CD14-positive monocyte (primary cell): ENCODE measurements at regions not wholly inside any gene's neighbourhood (a gene's known extent, or its start where the extent isn't known, plus 50 kb on each side); places are given as distances from the start of the nearest gene placed in this dataset.

ENCODE experiments used
- DNase-seq, 3 donors: peaks; one replicate each; pipeline ENCODE4 v3.0.0-alpha.2; 2011 to 2022
- H2AFZ ChIP-seq: 2 replicates; pipeline ENCODE4 v1.6.0; 2012; ENCODE audit warnings: mild to moderate bottlenecking, low read depth, low read length, inconsistent platforms; ENCODE audit not compliant: insufficient read depth, poor library complexity, severe bottlenecking
- H3K27ac ChIP-seq, 2 donors: 1 replicate in 1 of 2; 2 replicates in 1 of 2; pipeline ENCODE4 v1.5.1; 2012 to 2013; ENCODE audit warnings: low read length in 2 of 2, control low read depth in 1 of 2, inconsistent platforms in 1 of 2, low read depth in 1 of 2, mild to moderate bottlenecking in 1 of 2
- H3K27me3 ChIP-seq, 2 donors: one replicate each; pipeline versions ENCODE4 v1.6.0 to v1.6.1; 2011 to 2013; ENCODE audit warnings: low read length in 2 of 2; ENCODE audit not compliant: control insufficient read depth in 2 of 2, insufficient read depth in 2 of 2
- H3K36me3 ChIP-seq, 2 donors: replicated peaks in 1 of 2; 1 replicate in 1 of 2; 2 replicates in 1 of 2; pipeline versions ENCODE4 v1.5.1 to v1.6.1; 2012 to 2013; ENCODE audit warnings: low read length in 2 of 2, control low read depth in 1 of 2, inconsistent platforms in 1 of 2, mild to moderate bottlenecking in 1 of 2; ENCODE audit not compliant: insufficient read depth in 2 of 2, control insufficient read depth in 1 of 2
- H3K4me1 ChIP-seq, 2 donors: 1 replicate in 1 of 2; 2 replicates in 1 of 2; pipeline versions ENCODE4 v1.5.1 to v1.6.1; 2012 to 2013; ENCODE audit warnings: low read length in 2 of 2, control low read depth in 1 of 2, inconsistent platforms in 1 of 2, mild to moderate bottlenecking in 1 of 2, moderate library complexity in 1 of 2; ENCODE audit not compliant: insufficient read depth in 2 of 2, control insufficient read depth in 1 of 2
- H3K4me2 ChIP-seq: replicated peaks from 2 replicates; pipeline ENCODE3; 2012; ENCODE audit warnings: low read length, moderate library complexity, mild to moderate bottlenecking; ENCODE audit not compliant: poor library complexity, severe bottlenecking; ENCODE audit errors: extremely low read depth
- H3K4me3 ChIP-seq, 3 experiments: fragments of 200-600 bp in 1 of 3; sonication (generic) in 1 of 3; replicated peaks in 1 of 3; 1 replicate in 2 of 3; 2 replicates in 1 of 3; pipeline ENCODE4 v1.5.1; 2011 to 2013; ENCODE audit warnings: low read length in 3 of 3, mild to moderate bottlenecking in 3 of 3, control low read depth in 2 of 3, low read depth in 2 of 3, inconsistent platforms in 1 of 3, moderate library complexity in 1 of 3
- H3K79me2 ChIP-seq: 2 replicates; pipeline ENCODE4 v1.6.0; 2012; ENCODE audit warnings: mild to moderate bottlenecking, control low read depth, inconsistent platforms, low read length, moderate library complexity; ENCODE audit not compliant: insufficient read depth
- H3K9ac ChIP-seq: 2 replicates; pipeline ENCODE4 v1.6.0; 2017; ENCODE audit warnings: low read length, mild to moderate bottlenecking; ENCODE audit not compliant: insufficient read depth, poor library complexity, severe bottlenecking
- H3K9me3 ChIP-seq, 2 donors: replicated peaks in 1 of 2; 1 replicate in 1 of 2; 2 replicates in 1 of 2; pipeline versions ENCODE4 v1.5.1 to v1.6.1; 2012 to 2013; ENCODE audit warnings: low read length in 2 of 2, control low read depth in 1 of 2; ENCODE audit not compliant: control insufficient read depth in 1 of 2, insufficient read depth in 1 of 2
- H4K20me1 ChIP-seq: 2 replicates; pipeline ENCODE4 v1.6.0; 2012; ENCODE audit warnings: mild to moderate bottlenecking, low read length, control low read depth, moderate library complexity; ENCODE audit not compliant: insufficient read depth
- H3K27ac Mint-ChIP-seq, 7 donors: one replicate each; pipeline ENCODE4 v1.8.0; 2020; ENCODE audit warnings: mild to moderate bottlenecking in 7 of 7, mixed read lengths in 7 of 7, moderate library complexity in 6 of 7, inconsistent platforms in 2 of 7
- H3K27me3 Mint-ChIP-seq, 3 donors: one replicate each; pipeline ENCODE4 v1.8.0; 2021 to 2022; ENCODE audit warnings: low read depth in 3 of 3, mild to moderate bottlenecking in 3 of 3, mixed read lengths in 3 of 3, moderate library complexity in 3 of 3, inconsistent platforms in 1 of 3
- H3K36me3 Mint-ChIP-seq, 2 donors: one replicate each; pipeline ENCODE4 v1.8.0; 2020; ENCODE audit warnings: mixed read lengths in 2 of 2, inconsistent platforms in 1 of 2, mild to moderate bottlenecking in 1 of 2
- H3K4me1 Mint-ChIP-seq: one replicate; pipeline ENCODE4 v1.8.0; 2020; ENCODE audit warnings: mild to moderate bottlenecking, mixed read lengths
- H3K4me3 Mint-ChIP-seq, 2 donors: one replicate each; pipeline ENCODE4 v1.8.0; 2020; ENCODE audit warnings: mild to moderate bottlenecking in 2 of 2, mixed read lengths in 2 of 2, moderate library complexity in 1 of 2
- H3K9me3 Mint-ChIP-seq, 7 donors: one replicate each; pipeline ENCODE4 v1.8.0; 2020 to 2022; ENCODE audit warnings: mixed read lengths in 7 of 7, mild to moderate bottlenecking in 6 of 7, moderate library complexity in 6 of 7, inconsistent platforms in 2 of 7
- WGBS: methylation state at CpG from one replicate; pipeline ENCODE4 v1.1.5; 2013; ENCODE audit warnings: missing lambda C conversion rate; ENCODE audit not compliant: insufficient coverage; 5-methylcytosine and 5-hydroxymethylcytosine counted together
- intact Hi-C, 2 donors: fragments of 100-400 bp; cut with micrococcal nuclease; formaldehyde crosslinking; loops; one replicate each; pipeline versions ENCODE4 v1.15.0 to v1.15.1; 2023
- TF ChIP-seq, protein P1 (sequence below): fragments of 200-600 bp; IDR thresholded peaks from one replicate; pipeline ENCODE4 v1.8.0; 2022; ENCODE audit warnings: antibody characterized with exemption, mild to moderate bottlenecking

GRCh38 chr5:91443023-91443422 is 59.9 kb upstream of the ARRDC3 start:
- Histone ChIP-seq H3K27me3 (no peaks in the 10 kb centered on the region), H3K4me1 (no peaks in the 10 kb centered on the region), H3K27ac (no peak overlapping the region), H3K36me3 (no peaks in the 10 kb centered on the region), H2AFZ (no peak overlapping the region), H3K4me2 (no peak overlapping the region), H3K9ac (no peak overlapping the region), H3K9me3 (no peaks in the 10 kb centered on the region), H4K20me1 (no peaks in the 10 kb centered on the region), H3K4me3 (no peak overlapping the region), H3K79me2 (no peaks in the 10 kb centered on the region)
- Mint-ChIP-seq H3K27me3 (no peaks in the 10 kb centered on the region), H3K27ac (no peak overlapping the region), H3K4me3 (no peak overlapping the region), H3K9me3 (peaks cover 0 to 2% (median 0%) of the 10 kb centered on the region in 7 donors), H3K4me1 (no peaks in the 10 kb centered on the region), H3K36me3 (peaks cover under 1 to 3% of the 10 kb centered on the region in 2 donors)
- intact Hi-C loops: no loop called here
- WGBS: no CpG with 5 or more reads among the region's 1 CpG
- DNase-seq: no peak
- TF ChIP-seq, protein P1, sequence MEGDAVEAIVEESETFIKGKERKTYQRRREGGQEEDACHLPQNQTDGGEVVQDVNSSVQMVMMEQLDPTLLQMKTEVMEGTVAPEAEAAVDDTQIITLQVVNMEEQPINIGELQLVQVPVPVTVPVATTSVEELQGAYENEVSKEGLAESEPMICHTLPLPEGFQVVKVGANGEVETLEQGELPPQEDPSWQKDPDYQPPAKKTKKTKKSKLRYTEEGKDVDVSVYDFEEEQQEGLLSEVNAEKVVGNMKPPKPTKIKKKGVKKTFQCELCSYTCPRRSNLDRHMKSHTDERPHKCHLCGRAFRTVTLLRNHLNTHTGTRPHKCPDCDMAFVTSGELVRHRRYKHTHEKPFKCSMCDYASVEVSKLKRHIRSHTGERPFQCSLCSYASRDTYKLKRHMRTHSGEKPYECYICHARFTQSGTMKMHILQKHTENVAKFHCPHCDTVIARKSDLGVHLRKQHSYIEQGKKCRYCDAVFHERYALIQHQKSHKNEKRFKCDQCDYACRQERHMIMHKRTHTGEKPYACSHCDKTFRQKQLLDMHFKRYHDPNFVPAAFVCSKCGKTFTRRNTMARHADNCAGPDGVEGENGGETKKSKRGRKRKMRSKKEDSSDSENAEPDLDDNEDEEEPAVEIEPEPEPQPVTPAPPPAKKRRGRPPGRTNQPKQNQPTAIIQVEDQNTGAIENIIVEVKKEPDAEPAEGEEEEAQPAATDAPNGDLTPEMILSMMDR: no peak

DNA sequence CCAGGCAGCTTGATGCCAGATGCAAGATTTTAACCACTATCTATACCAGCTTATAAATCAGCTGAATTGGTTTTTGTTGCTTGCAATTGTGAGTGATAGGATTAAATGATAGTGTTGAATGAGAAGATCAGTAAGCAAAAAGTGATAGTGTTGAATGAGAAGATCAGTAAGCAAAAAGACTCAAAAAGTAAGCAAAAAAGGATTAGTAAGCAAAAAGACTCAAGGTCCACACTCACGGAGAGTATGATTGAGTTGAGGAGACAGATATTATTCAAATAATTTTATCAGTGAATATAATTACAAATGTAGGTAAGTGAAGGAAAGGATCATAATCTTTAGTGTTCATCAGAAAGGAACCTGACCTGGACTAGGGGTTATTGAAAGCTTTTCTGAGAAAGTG is 58.0 kb upstream of the ARRDC3 start:
- H3K4me3 ChIP-seq: no peak overlapping the region
- TF ChIP-seq, protein P1: no peak
- H3K36me3 ChIP-seq: no peaks in the 10 kb centered on the region
- H4K20me1 ChIP-seq: no peaks in the 10 kb centered on the region
- H3K4me3 Mint-ChIP-seq: no peak overlapping the region
- no peak overlapping the region for H3K27ac ChIP-seq
- intact Hi-C loops: no loop called here
- no peaks in the 10 kb centered on the region for H3K27me3 Mint-ChIP-seq
- no peak overlapping the region for H2AFZ ChIP-seq
- no CpG with 5 or more reads among the region's 1 CpG for WGBS
- H3K27ac Mint-ChIP-seq: no peak overlapping the region
- no peak overlapping the region for H3K9ac ChIP-seq
- H3K4me1 Mint-ChIP-seq: no peaks in the 10 kb centered on the region
- H3K36me3 Mint-ChIP-seq: peaks cover 2 to 3% of the 10 kb centered on the region in 2 donors
- no peaks in the 10 kb centered on the region for H3K27me3 ChIP-seq
- no peaks in the 10 kb centered on the region for H3K9me3 ChIP-seq
- no peaks in the 10 kb centered on the region for H3K4me1 ChIP-seq
- peaks cover 0 to 2% (median 0%) of the 10 kb centered on the region in 7 donors for H3K9me3 Mint-ChIP-seq
- no peaks in the 10 kb centered on the region for H3K79me2 ChIP-seq
- DNase-seq: no peak
- H3K4me2 ChIP-seq: no peak overlapping the region
